Fibroblast of lung (primary cell): ENCODE measurements at regions not wholly inside any gene's neighbourhood (a gene's known extent, or its start where the extent isn't known, plus 50 kb on each side); places are given as distances from the start of the nearest gene placed in this dataset.

Source experiments
- CTCF ChIP-seq, 2 donors: IDR thresholded peaks in 1 of 2; conservative IDR thresholded peaks in 1 of 2; 1 replicate in 1 of 2; 2 replicates in 1 of 2; pipeline ENCODE4 v1.5.1; 2011 to 2012; ENCODE audit warnings: low read length in 2 of 2, control low read depth in 1 of 2, inconsistent platforms in 1 of 2, low read depth in 1 of 2, mild to moderate bottlenecking in 1 of 2
- EZH2 ChIP-seq: IDR thresholded peaks from 2 replicates; pipeline ENCODE4 v1.5.1; 2012; ENCODE audit warnings: low read length, control low read depth, mild to moderate bottlenecking; ENCODE audit errors: missing control alignments

GRCh38 chr2:221200184-221200839 is 371.8 kb downstream of the EPHA4 start:
- TF ChIP-seq CTCF (conservative IDR thresholded peaks at IDR 0.05 in 1 of 2, IDR thresholded peaks at IDR 0.05 in 1 of 2; ENCODE audit: low read depth in 1 of 2, low read length in 2 of 2) (no peak), EZH2 (no peak)
